ENCODE measurements at regions not wholly inside any gene's neighbourhood (a gene's known extent, or its start where the extent isn't known, plus 50 kb on each side); places are given as distances from the start of the nearest gene placed in this dataset.
A peak's percentile ranks its signal among the peaks of the same experiment; 100 is the strongest.

- DNase-seq (ENCODE audit: low read depth in 2 of 2) = no peak
Observed at GRCh38 chr4:129545599-129546278, 449.8 kb downstream of the C4orf33 start.

GRCh38 chr4:129546531-129546930 is 450.6 kb downstream of the C4orf33 start:
- DNase-seq (ENCODE audit: low read depth in 2 of 2) = no peak

- no peak for DNase-seq (ENCODE audit: low read depth in 2 of 2)
Observed at GRCh38 chr4:129550281-129550785, 454.4 kb downstream of the C4orf33 start.

- no peak for DNase-seq (ENCODE audit: low read depth in 2 of 2)
Observed at GRCh38 chr4:129561280-129561679, 465.3 kb downstream of the C4orf33 start.

- no peak for DNase-seq (ENCODE audit: low read depth in 2 of 2)
Observed at GRCh38 chr4:129561886-129562671, 466.1 kb downstream of the C4orf33 start.

- DNase-seq (ENCODE audit: low read depth in 2 of 2) = no peak
Observed at GRCh38 chr4:129565214-129565613, 469.3 kb downstream of the C4orf33 start.

- no peak for DNase-seq (ENCODE audit: low read depth in 2 of 2)
Observed at GRCh38 chr4:129570326-129570725, 474.4 kb downstream of the C4orf33 start.

- no peak for DNase-seq (ENCODE audit: low read depth in 2 of 2)
Observed at GRCh38 chr4:129578336-129578735, 482.4 kb downstream of the C4orf33 start.

GRCh38 chr4:129581305-129581704 is 485.4 kb downstream of the C4orf33 start:
- DNase-seq (ENCODE audit: low read depth in 2 of 2) = no peak

GRCh38 chr4:129583868-129584267 is 487.9 kb downstream of the C4orf33 start:
- no peak for DNase-seq (ENCODE audit: low read depth in 2 of 2)

- DNase-seq (ENCODE audit: low read depth in 2 of 2) = no peak
Observed at GRCh38 chr4:129598582-129598981, 502.6 kb downstream of the C4orf33 start.

GRCh38 chr4:129600898-129601297 is 504.9 kb downstream of the C4orf33 start:
- DNase-seq (ENCODE audit: low read depth in 2 of 2) = no peak

- DNase-seq (ENCODE audit: low read depth in 2 of 2) = no peak
Observed at GRCh38 chr4:129602447-129602846, 506.5 kb downstream of the C4orf33 start.

- DNase-seq (ENCODE audit: low read depth in 2 of 2) = no peak
Observed at GRCh38 chr4:129603241-129603931, 507.4 kb downstream of the C4orf33 start.

- no peak for DNase-seq (ENCODE audit: low read depth in 2 of 2)
Observed at GRCh38 chr4:129604632-129605255, 508.8 kb downstream of the C4orf33 start.

- DNase-seq (ENCODE audit: low read depth in 2 of 2) = no peak
Observed at GRCh38 chr4:129614611-129615010, 518.7 kb downstream of the C4orf33 start.

- DNase-seq (ENCODE audit: low read depth in 2 of 2) = no peak
Observed at GRCh38 chr4:129622566-129622965, 526.6 kb downstream of the C4orf33 start.

GRCh38 chr4:129623233-129623875 is 527.4 kb downstream of the C4orf33 start:
- DNase-seq (ENCODE audit: low read depth in 2 of 2) = no peak

- DNase-seq (ENCODE audit: low read depth in 2 of 2) = peak in 1 of 2 donors; percentile 11
Observed at GRCh38 chr4:129641179-129641578, 545.2 kb downstream of the C4orf33 start.

GRCh38 chr4:129645461-129645860 is 549.5 kb downstream of the C4orf33 start:
- no peak for DNase-seq (ENCODE audit: low read depth in 2 of 2)

GRCh38 chr4:129668092-129668491 is 572.1 kb downstream of the C4orf33 start:
- no peak for DNase-seq (ENCODE audit: low read depth in 2 of 2)

Data from stimulated activated CD8-positive, alpha-beta memory T cell treated with anti-CD3 and anti-CD28 coated beads, Interleukin-2, amount 100 ng/mL, for 1 hour (primary cell).